ENCODE measurements at regions not wholly inside any gene's neighbourhood (a gene's known extent, or its start where the extent isn't known, plus 50 kb on each side); places are given as distances from the start of the nearest gene placed in this dataset.

DNA sequence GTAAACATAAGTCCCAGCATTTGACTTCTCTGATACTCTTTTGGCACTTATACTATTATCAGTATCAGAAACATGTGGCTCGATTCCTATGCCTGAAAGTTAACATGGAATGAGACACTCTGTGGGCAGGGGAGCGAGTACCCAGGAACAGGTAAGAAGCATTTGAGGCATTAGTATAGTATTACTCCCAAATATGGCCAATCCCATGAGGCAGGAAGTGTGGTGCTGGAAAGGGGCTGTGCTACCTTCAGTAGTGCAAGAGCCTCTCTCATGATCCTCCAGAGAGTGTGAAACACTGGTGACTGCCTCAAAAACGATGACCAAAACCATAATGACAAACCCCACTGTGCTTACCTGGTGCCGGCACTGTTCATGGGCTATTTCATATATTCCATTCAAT lies 415.1 kb downstream of the SOX11 start:
- H3K23me2 ChIP-seq (ENCODE audit: low read depth, low read length) = no peaks in the 10 kb centered on the region; the same call in 1 of the 2 replicates
- FAIRE-seq = no peak
- 92% methylated on average over 4 of the region's 4 CpGs; no CpG with 5 or more reads in 1 of the 2 experiments for WGBS, 2 experiments (ENCODE audit: extremely low coverage in 1 of 2, insufficient coverage in 1 of 2, insufficient read length in 1 of 2, insufficient replicate concordance in 2 of 2, low coverage in 1 of 2, low lambda C conversion rate in 2 of 2, missing lambda C conversion rate in 1 of 2)

More for the DNA sequence above, 415.1 kb downstream of the SOX11 start:
- no peak overlapping the region for H3K18ac ChIP-seq (ENCODE audit: extremely low read depth, low read length)
- no peak overlapping the region for H2BK15ac ChIP-seq (ENCODE audit: low read length)
- ChIA-PET CTCF (ENCODE audit: partially characterized antibody) (no interaction called here), POLR2A (ENCODE audit: partially characterized antibody) (no interaction called here)
- H3K9me3 ChIP-seq (ENCODE audit: insufficient read depth in 2 of 2, low read depth in 1 of 2, low read length in 1 of 2) = no peaks in the 10 kb centered on the region
- H2AK5ac ChIP-seq (ENCODE audit: low read depth, low read length) = no peak overlapping the region
- no peak overlapping the region for H2BK5ac ChIP-seq (ENCODE audit: low read depth, low read length)
- no peak overlapping the region for H3K27ac ChIP-seq (ENCODE audit: low read depth, low read length)
- no peak overlapping the region for H2BK120ac ChIP-seq (replicated peaks; ENCODE audit: low read depth, low read length)
- H3K79me1 ChIP-seq (ENCODE audit: low read depth, low read length) = no peaks in the 10 kb centered on the region
- H4K91ac ChIP-seq (replicated peaks; ENCODE audit: insufficient read length, low read length) = no peak overlapping the region
- no peak overlapping the region for H2BK12ac ChIP-seq (ENCODE audit: low read depth, low read length)
- no peak overlapping the region for H4K8ac ChIP-seq (ENCODE audit: extremely low read depth, insufficient read depth, low read length)
- peaks cover 0 to 2% (median 0%) of the 10 kb centered on the region in 4 experiments; a peak in 1 of 7 replicates for H3K4me1 ChIP-seq (replicated peaks in 1 of 4; ENCODE audit: control insufficient read depth in 3 of 4, insufficient read depth in 4 of 4, low read length in 3 of 4)
- no peak overlapping the region for H3K4me3 ChIP-seq (ENCODE audit: extremely low read depth in 1 of 4, insufficient read depth in 2 of 4, low read depth in 3 of 4, low read length in 4 of 4)
- DNase-seq (ENCODE audit: low read depth in 1 of 2, low spot score in 2 of 2) = no peak
- no peak overlapping the region for H3K14ac ChIP-seq (ENCODE audit: insufficient read length)
- H3K23ac ChIP-seq (ENCODE audit: insufficient read length) = no peak overlapping the region
- H4K20me1 ChIP-seq (replicated peaks in 1 of 2; ENCODE audit: control insufficient read depth in 1 of 2, insufficient read depth in 2 of 2, low read length in 2 of 2) = no peaks in the 10 kb centered on the region
- no peak overlapping the region for H3K4ac ChIP-seq (replicated peaks; ENCODE audit: insufficient read length, low read depth, low read length)
- no peak overlapping the region for H2BK20ac ChIP-seq (ENCODE audit: low read length)
- H4K5ac ChIP-seq (ENCODE audit: insufficient read length, low read depth, low read length) = no peak overlapping the region
- TF ChIP-seq RAD21 (IDR thresholded peaks at IDR 0.05 in 1 of 2, conservative IDR thresholded peaks at IDR 0.05 in 1 of 2; ENCODE audit: low read depth in 2 of 2, low read length in 2 of 2) (no peak), SIX5 (IDR thresholded peaks at IDR 0.05; ENCODE audit: low read depth, low read length) (no peak), SAP30 (IDR thresholded peaks at IDR 0.05; ENCODE audit: insufficient read depth, insufficient replicate concordance, low read length) (no peak), SRF (IDR thresholded peaks at IDR 0.05; ENCODE audit: low read depth, low read length) (peak; percentile 87)
- no peak overlapping the region for H3K9ac ChIP-seq (replicated peaks in 1 of 4; ENCODE audit: extremely low read depth in 1 of 4, low read depth in 3 of 4, low read length in 3 of 4)
- no peak overlapping the region for H3K56ac ChIP-seq (replicated peaks; ENCODE audit: insufficient read length, low read depth, low read length)
- no peaks in the 10 kb centered on the region for H3K27me3 ChIP-seq (replicated peaks in 1 of 4; ENCODE audit: control insufficient read depth in 3 of 4, extremely low read depth in 1 of 4, insufficient read depth in 3 of 4, low read length in 3 of 4)
- H2AFZ ChIP-seq (ENCODE audit: low read length) = no peak overlapping the region
- no peak overlapping the region for H3K4me2 ChIP-seq (ENCODE audit: insufficient read depth in 1 of 2, low read depth in 2 of 2, low read length in 2 of 2)
- H3K79me2 ChIP-seq (ENCODE audit: control insufficient read depth in 1 of 2, insufficient read depth in 2 of 2, low read length in 2 of 2) = no peaks in the 10 kb centered on the region
- H3K36me3 ChIP-seq (ENCODE audit: control insufficient read depth in 2 of 4, insufficient read depth in 4 of 4, low read length in 3 of 4) = no peaks in the 10 kb centered on the region

Data from H1 (cell line).